ENCODE measurements at regions not wholly inside any gene's neighbourhood (a gene's known extent, or its start where the extent isn't known, plus 50 kb on each side); places are given as distances from the start of the nearest gene placed in this dataset.

DNA sequence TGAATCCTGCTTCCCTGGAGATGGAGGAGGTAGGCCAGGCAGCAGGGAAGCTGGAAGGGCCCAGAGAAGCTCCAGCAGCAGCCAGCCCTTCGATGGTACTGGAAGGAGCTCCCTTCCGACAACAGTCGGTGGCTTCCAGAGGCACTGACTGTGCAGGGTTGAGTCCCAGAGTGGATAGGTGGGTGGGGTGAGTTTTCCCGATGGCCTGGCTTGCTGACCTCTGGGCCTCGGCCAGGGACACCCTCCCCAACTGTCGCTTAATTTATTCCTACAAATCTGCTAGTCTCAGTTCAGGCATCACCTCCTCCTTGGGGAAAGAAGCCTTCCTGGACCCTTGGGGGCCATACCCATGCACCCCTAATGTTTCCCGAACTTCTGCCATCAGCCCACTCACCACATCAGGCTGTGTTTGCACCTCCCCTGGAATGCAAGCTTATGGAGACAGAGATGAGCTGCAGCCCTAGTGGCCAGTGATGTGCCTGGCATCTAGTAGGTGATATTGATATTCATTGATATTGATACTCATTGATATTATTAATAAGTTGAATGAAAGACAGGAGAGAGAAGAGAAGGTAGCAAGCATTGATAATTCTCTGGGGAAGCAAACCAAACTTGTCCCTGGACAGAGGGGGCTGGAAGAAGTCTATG, 104.6 kb upstream of the BOD1 start:
- peak; percentile 23 for DNase-seq

GRCh38 chr5:173721601-173722232, 105.3 kb upstream of the BOD1 start:
- peak; percentile 23 for DNase-seq

GRCh38 chr5:173726846-173727557, 110.6 kb upstream of the BOD1 start:
- no peak for DNase-seq

DNA sequence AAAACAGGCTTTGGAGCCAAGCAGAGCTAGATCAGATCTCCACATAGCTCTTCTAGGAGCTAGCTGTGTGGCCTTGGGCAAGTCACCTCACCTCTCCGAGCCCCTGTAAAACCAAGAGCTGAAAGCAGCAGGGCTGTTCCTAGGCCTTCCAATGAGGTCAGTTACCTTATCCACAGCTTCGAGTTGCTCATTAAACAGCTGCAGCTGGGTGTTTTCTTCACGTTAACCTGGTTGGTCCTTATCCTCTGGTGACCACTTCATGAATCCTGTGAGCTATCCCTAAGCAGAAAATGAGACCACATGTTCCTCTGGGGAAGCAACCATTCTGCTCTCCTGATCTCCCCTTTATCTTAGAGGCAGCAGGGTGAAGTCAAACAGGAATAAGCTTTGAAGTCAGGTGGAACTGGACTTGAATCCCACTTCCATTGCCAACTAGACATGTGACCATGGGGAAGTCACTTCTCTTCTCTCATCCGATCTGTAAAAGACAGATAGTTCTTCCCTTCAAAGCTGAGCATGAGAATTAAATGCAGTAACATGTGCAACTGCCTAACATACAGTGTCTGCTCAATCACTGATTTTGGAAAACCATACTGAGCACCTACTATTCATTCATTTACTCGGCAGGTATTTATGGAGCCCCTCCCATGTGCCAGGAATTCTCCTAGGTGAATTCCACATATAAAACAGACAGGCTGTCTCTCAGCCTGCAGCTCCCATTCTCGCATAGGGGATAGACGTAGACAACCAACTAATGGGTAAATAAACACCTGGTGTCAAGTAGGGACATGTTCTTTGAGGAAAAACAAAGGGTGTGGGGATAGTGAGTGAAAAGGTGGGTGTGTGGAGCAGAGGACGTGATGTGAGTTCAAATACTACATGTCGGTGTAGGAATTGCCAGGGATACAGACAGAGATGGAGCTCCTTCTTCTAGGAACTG, 111.7 kb upstream of the BOD1 start:
- peak; percentile 61 for DNase-seq

DNA sequence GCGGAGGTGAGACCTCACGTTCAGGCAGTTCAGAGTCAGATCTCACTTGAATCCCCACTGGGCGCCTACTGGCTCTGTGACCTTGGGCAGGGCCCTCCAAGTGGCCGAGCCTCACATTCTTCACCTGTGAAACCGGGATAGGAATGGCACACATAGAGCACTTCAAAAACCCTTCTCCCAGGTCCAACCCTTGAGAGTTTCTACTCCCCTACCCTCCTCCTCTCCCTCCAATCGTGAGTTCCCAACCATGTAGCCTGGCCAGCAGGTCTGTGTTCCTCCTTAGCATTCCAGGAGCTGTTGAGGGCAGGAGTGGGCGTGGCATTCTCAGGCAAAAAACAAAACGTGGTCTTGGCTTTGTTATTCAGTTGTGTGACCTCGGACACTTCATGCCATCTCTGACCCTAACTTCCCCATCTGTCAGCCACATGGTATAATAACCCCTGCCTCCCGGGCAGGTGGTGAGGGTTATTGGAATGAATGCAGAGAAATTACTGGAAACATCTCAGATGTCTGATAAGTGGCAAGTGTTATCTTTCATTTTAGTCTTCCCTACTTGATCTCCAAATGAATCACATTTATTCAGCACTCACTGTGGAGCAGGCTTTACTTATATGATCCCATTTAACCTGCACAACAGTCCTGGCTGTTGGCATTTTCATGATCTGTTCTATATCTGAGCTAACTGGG, 112.8 kb upstream of the BOD1 start:
- DNase-seq: no peak

DNA sequence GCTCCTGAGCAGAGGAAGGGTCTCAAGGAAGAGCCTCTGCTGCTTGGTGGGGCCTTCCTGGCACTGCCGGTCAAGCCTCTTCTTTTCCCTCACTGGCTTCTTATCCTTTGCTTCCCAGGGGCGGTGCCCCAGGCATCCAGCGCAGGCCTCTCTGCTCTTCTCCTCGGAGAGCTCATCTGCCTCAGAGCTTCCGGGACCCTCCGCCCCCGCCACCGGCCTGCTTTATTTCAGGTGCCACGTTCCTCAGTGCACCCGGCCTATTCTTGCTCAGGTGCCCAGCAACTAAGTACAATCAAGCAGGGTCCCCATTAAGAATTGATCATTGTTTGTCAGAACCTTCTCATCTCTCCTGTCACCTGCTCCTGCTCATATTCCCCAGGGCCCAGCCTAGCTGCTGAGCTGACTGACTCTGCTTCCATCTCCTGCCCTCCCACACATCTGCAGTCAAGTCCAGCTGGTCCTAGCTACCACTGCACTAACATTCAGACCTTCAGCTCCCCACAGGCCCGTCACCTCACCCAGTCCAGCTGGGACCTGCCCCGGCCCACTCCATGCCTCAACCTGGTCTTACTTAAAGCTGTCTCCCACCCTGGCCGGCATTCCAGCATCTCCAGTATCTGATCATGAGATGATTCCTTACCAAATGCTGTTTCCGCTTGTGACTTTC, 114.3 kb upstream of the BOD1 start:
- DNase-seq: peak; percentile 20

- DNase-seq: peak; percentile 86
Measured at GRCh38 chr5:173733021-173733420, 116.6 kb upstream of the BOD1 start.

DNA sequence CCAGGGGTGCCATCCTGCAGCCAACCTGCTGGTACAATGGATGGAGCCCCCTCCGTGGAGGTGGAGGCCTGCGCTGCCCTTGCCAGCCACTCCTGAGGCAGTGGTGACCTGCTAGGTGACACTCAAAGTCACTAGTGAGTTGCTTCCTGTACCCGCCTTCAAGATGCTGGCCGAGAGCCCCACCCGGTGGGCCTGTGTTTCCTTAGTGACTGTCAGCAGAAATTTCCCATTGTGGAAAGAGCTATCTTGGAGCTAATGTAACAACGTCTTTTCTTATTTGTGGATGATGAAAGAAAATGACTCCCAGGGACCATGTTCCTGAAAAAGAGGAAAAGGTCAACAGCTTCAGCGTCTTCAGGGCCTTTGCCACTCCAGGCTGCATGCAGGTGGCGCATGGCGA, 117.0 kb upstream of the BOD1 start:
- DNase-seq: peak; percentile 72

GRCh38 chr5:173733831-173734501, 117.5 kb upstream of the BOD1 start:
- peak; percentile 89 for DNase-seq

DNA sequence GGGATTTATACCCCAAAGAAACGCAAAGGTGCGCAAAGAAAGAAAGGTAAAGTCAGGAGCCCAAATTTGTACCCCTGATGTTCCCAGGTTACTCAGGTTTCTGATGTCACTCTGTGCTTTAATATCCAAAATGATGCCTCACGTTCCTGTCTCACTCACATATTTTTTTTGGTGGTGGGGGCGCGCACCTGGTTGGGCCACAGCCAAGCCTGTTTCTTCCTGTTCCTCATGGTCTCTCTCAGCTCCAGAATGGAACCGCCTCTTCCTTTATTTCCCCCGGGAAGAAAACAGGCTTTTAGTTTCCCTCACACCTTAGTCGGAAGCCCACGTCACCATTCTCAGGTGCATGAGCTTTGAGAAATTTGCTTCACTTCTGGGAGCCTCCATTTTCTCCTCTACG, 118.3 kb upstream of the BOD1 start:
- DNase-seq: peak; percentile 52

DNA sequence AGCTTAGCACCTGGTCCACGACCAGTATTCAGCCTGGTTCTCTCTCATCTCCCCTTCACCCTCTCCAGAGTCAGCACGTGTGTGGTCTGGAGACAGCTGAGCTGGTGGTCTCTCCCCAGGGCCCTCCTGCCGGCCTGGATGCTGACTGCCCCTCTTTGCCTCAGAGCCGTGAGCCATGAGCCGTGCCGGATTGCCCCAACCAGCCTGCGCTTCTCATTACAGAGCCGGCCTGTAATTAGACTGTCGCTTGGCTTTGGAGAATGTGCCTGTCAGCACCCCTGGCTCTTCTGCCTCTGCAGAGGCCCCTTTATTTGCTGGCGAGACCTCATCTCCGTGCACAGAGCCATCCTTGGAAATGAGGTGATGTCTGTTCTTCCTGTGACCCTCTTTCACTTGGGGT, 118.7 kb upstream of the BOD1 start:
- DNase-seq: no peak

DNA sequence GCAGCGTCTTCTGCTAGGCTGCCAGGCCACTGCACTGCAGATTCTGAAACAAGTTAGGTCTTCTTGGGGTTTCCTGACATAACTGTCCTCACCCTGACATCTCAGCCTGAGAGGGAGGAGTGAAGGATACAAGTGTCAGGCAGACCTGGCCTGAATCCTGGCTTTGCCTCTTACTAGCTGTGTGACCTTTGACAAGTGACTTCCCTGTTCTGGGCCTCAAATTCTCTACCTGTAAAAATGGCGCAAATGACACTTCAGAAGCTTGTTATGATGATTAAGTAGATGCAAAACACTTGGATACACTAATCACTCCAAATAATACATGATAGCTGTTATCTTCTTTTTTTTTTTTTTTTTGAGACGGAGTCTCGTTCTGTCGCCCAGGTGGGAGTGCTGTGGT, 119.2 kb upstream of the BOD1 start:
- peak; percentile 49 for DNase-seq

DNA sequence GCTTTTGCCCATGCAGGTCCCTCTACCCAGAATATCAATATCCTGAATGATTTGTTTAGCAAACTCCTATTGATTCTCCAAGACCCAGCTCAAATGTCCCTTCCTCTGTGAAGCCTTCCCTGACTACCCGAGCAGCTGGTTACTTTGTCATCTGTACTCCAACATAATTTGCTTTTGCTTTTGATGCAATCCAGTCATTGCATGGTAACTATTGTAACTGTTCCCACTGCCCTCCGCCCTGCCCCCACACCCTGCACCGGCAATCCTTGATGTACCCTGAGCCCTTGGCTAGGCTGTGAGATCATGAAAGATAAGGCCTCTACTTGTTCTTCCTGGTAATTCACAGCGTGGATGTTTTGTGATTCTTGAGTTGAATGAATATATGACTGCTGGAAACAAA, 119.9 kb upstream of the BOD1 start:
- peak; percentile 62 for DNase-seq

- peak; percentile 94 for DNase-seq
Measured at GRCh38 chr5:173736923-173737412, 120.5 kb upstream of the BOD1 start.

DNA sequence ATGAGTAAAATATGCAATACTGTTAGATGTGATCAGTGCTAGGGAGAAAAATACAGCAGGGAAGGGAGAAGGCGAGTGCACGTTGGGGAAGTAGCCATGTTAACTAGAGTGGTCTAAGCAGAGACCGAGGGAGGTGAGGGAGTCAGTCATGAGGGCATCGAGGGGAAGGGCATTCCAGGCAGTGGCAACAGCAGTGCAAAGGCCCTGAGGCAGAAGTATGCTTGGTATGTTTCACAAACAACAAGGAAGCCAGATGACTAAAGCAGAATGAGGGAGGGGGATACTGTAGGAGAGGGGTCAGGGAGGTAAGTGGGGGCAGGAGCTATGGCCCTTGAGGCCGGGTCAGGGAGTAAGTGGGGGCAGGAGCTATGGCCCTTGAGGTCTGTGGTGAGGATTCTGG, 123.3 kb upstream of the BOD1 start:
- no peak for DNase-seq

- DNase-seq: no peak
Measured at GRCh38 chr5:173740400-173740799, 124.0 kb upstream of the BOD1 start.

- DNase-seq: no peak
Measured at GRCh38 chr5:173741087-173741486, 124.6 kb upstream of the BOD1 start.

DNA sequence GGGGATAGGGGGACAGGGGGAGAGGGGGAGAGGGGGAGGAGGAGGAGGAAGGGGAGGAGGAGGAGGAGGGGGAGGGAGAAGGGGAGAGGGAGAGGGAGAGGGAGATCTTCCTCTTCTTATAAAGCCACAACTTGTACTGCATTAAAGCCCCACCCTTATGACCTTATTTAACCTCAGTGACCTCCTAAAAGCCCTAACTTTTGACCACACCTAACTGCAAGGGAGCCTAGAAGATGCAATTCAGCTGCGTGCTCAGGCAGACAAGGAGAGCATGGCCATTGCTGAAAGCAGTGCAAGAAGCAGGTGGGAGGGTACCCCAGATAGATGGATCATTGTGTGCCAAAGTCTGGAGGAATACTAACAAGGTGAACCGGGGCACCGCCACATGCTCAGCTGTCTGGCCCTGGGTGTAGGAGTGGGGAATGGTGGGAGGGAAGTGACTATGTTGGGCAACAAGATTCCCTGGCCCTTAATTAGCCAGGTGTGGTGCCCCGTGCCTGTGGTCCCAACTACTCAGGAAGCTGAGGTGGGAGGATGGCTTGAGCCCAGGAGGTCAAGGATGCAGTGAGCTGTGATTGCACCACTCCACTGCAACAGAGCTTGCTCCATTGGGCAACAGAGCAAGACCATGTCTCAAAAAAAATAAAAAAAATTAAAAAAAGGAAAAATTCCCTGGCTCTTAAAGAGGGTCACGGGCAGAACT, 125.4 kb upstream of the BOD1 start:
- DNase-seq: no peak

GRCh38 chr5:173742432-173742816, 126.0 kb upstream of the BOD1 start:
- no peak for DNase-seq

- DNase-seq: no peak
Measured at GRCh38 chr5:173743641-173744343, 127.3 kb upstream of the BOD1 start.
